HG03196 (cell line): ENCODE measurements at regions not wholly inside any gene's neighbourhood (a gene's known extent, or its start where the extent isn't known, plus 50 kb on each side); places are given as distances from the start of the nearest gene placed in this dataset.
A peak's percentile ranks its signal among the peaks of the same experiment; 100 is the strongest.

Experiments
- ATAC-seq: cut with Tn5 transposase; IDR thresholded peaks from one replicate; pipeline ENCODE4 v1.9.1; 2021; ENCODE audit not compliant: unreplicated experiment

DNA sequence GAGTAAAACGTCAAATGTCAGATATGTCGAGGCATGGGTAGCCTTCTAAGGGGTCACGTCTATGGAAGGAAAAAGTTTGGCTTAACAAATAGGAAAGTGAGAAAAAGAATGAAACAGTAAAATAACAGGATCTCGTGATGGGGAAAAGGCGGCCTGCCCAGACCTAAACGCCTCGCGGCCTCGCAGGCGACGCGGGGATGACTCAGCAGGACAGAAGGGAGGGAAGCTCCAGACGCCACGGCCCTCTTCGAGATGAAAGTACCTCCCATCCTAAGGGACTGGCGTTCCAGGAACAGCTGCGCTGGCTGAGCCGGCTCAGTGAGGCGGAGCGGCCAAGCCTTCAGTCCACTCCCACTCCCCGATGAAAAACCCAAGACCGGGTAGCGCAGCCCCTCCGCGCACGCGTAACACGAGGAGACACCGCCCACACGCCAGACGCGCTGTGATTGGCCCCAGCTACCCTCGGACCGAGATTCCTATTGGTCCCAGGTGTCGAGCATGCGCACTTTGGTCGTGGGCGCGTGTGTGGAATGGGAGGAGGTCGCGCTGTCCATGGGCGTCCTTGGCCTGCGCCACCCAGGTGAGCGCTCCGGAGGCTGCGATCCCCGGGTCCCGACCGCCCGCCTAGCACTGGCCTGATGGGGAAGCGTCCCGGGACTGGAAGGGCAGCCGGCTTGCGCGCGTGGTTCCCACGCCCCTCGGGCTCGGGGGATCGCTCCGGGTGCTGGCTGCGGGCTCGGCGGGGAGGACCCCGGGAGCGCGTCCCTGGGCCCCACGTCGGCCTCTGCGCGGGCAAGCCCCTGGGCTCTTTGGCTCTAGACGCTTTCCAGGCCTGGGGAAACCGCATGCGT is 588.5 kb downstream of the MTRR start:
- peak; percentile 96 for ATAC-seq

DNA sequence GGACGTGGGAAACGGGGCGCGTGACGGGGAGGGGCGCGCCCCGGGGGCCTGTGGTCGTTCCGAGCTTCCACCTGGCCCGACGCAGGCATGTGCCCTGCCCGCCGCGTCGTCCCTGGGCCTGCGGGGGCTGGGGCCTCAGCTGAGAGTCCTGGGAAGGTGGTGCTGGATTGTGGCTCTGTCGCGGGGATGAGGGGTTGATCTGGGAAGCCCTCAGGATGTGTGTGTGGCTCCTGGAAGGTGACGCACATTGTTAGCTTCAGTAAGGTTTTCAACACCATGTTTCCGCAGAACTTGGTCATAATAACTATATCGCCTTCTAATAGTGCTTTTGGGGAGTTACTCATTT is 589.1 kb downstream of the MTRR start:
- ATAC-seq = peak; percentile 13

DNA sequence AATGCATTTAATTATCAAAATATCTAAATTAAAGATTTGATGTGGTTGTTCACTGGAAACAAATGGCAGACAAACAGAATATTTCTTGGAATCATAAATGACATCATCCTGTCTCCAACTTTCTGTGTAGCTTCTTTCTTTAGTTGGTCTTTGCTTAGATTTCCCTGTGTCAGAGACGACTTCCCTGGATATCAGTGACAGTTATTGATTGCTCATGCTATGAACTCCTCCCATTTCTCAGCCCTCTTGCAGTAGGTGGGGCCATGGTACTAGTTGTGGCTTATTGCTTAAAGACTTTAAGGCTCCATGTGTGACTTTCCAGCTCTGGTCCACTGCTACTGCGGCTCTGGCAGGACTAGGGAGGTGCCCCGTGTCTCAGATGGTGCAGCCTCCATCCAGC is 592.6 kb downstream of the MTRR start:
- no peak for ATAC-seq

DNA sequence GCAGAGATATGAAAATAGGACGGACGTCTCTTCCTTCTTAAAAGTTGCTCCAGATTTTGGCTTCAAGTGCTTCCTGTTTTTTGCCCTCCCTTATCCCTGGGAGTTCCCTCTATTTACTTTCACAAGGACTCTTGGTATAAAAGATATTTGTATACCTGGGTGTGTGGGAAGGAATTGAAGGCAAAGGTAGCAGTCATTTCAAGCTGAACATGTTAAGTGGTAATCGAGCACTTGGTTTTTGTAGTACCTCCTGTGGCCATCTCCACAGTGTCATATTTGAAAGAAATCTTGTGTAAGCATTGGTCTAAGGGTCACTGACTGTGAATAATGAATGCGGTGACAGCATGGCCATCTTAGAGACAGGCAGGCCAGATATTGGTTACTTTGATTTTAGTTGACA is 593.6 kb downstream of the MTRR start:
- no peak for ATAC-seq

DNA sequence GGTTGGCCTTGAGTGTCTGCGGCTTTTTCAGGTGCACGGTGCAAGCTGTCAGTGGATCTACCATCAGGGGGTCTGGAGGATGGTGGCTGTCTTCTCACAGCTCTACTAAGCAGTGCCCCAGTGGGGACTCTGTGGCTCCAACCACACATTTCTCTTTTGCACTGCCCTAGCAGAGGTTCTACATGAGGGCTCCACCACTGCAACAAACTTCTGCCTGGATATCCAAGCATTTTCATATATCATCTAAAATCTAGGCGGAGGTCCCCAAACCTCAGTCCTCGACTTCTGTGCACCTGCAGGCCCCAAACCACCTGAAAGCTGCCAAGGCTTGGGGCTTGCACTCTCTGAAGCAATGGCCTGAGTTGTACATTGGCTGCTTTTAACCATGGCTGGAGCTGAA is 601.5 kb downstream of the MTRR start:
- no peak for ATAC-seq

DNA sequence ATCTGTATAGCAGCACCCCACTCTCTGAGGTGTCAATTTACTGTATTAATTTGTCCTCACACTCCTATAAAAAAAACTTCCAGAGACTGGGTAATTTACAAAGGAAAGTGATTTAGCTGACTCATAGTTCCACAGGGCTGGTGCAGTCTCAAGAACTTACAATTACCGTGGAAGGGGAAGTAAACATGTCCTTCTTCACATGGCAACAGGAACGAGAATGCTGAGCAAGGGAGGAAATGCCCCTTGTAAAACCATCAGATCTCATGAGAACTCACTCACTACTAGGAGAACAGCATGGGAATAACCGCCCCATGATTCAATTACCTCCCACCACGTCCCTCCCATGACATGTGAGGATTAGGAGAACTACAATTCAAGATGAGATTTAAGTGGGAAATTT is 602.6 kb downstream of the MTRR start:
- ATAC-seq = no peak

DNA sequence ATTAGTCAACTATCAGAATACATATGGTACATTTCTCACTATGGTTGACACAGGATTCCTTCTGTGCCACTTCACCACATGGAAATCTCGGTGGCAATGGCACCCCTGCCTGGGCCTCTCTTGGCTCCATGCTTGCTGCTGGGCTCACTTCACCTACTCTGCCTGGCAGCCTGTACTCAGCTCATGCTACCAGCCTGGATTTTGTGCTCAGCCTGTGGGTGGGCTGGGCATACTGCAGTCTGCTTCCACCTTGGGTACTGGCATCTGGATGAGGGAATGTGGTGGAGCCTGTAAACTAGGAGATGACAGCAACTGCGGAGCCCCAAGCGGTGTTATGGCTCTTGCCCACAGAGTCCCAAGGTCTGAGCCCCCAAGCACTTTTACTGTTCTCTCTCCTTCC is 604.1 kb downstream of the MTRR start:
- no peak for ATAC-seq

DNA sequence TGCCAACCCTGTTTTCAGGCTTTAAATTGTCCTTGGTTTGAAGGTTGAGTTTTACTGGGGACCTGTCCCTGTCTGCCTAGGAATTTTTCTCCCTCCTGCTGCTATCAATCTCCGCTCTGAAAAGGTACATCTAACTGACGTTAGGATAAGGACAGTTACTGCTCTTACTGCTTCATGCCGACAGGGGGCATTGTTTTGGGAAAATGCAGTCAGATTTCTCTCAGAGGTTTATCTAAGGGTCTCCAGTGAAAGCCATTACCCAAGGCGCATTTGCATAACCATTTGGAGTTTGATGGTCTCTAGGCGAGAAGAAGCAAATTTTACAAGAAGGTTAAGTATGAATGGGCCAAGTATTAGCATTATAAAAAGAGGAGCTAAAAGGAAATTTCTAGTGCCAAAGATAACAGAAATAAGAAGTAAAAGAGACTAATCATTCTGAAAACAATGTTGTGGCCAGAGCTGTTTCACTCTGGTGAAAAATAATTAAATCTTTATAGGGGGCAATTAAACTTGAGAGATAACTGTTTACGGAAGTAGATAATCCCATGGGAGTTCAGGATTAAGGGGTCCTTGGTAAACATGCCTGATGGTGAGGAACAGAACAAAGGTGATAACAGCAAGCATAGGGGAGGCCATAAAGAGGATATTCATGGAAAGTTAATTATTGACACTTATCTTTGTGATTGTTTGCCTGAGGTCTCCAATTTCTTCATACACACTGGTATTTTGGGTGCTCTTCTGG is 605.0 kb downstream of the MTRR start:
- no peak for ATAC-seq

DNA sequence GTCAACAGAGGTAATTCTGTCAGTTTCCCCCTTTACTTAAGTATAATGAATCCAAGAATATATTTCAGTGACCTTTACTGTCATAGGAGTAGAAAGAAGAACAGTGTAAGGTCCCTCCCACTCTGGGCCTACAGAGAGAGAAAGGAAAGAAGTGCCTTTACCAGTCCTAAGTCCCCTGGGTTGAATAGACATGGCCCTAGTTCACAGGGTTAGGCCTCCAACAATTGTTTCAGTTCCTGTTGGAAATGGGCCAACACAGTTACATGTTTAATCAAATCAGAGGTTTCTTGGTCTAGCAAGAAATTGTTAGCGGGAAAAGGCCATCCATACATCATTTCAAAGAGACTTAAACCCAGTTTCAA is 605.6 kb downstream of the MTRR start:
- no peak for ATAC-seq

DNA sequence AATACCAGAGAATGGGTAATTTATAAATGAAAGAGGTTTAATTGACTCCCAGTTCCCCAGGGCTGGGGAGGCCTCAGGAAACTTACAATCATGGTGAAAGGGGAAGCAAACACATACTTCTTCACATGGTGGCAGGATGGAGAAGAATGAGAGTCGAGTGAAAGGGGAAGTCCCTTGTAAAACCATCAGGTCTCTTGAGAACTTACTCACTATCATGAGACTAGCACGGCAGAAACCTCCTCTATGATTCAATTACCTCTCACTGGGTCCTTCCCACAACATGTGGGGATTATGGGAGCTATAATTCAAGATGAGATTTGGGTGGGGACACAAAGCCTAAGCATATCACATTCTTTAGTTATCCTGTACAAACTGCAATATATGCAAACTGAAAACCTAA is 609.4 kb downstream of the MTRR start:
- no peak for ATAC-seq

DNA sequence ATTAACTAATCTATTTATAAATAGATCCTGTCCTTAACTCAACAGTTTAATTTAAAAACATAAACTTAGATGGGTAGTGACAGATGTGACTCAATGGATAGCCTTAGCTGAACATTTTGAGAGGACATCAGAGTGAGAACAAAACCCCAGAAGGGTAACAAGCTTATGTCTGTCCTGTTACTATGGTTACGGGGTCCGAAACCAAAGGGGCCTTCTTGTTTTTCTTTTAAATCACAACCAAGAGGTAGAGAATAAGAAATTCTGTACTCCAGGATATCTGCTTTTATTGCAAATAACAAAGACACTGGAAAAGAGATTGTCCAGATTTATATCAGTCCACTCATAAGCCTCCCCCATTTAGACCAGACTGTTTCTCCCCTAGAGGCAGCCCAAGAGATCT is 612.1 kb downstream of the MTRR start:
- ATAC-seq = no peak

DNA sequence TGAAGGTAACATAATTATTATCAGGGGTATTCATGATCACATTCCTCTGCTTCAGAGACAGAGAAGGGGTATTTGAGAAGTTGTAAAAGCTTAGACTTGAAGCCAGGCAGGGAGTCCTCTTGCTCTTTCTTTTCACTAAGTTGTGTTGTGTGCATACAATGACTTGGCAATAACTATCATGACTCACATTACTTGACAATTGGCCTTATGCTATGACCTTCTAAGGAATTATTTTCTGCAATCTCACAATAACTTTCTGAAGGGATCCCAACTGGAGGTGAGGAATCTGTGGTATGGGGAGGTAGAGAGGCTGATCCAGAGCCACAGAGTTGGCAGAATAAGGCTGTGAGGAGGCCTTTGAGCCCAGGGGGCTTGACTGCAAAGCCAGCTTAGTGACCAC is 622.3 kb downstream of the MTRR start:
- no peak for ATAC-seq

DNA sequence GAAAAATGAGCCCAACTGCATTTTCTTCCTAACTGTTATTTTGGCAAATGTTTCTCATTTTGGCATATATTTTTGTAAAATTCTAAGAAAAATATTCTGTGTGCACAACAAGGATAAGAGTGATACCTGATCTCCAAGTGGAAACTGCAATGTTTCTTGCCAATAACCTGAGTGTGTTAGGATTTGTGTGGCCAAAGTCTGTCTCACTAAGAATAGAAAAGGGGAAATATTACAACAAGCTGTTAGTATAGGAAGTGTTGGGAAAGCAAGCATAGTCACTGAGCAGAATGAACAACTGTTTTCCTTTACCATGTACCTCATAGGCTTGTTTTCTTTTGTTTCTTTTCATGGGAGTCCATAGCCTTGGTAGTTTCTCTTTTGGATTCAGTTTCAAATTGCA is 624.2 kb downstream of the MTRR start:
- no peak for ATAC-seq

DNA sequence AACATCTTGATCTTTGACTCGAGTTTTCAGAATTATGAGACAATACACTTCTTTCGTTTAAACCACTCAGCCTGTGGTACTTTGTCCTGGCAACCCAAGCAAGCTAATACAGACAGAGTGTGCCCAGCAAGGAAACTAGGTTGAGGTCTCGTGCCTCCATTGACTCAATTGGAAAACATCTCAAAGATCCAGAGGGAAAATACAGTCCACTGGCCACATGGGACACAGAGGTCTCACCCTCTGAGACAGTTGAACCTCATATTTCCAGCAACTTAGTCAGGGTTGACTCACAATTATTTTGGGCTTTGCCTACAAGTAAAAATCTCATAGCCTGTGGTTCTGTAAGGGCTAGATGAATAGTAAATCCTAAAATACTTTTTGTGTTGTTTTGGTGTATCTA is 631.5 kb downstream of the MTRR start:
- ATAC-seq = no peak

DNA sequence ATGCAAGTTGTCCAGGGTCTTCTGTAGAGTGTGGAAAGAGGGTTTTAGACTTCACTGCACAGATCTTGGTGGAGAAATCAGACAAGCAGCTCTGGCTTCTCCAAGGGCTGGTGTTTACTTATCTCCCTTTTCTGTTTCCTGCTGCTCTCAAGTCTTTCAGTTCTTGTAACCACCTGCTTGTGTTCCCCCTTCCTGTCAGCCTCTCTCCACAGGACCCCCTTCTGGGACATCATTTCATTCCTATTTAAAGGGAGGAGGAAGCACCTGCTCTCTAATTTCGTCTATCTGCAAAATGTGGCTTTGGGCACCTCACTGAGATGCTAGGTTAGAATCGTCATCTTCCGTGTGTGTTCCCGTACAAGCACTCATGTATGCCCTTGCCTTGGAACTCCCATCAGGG is 636.2 kb downstream of the MTRR start:
- no peak for ATAC-seq

DNA sequence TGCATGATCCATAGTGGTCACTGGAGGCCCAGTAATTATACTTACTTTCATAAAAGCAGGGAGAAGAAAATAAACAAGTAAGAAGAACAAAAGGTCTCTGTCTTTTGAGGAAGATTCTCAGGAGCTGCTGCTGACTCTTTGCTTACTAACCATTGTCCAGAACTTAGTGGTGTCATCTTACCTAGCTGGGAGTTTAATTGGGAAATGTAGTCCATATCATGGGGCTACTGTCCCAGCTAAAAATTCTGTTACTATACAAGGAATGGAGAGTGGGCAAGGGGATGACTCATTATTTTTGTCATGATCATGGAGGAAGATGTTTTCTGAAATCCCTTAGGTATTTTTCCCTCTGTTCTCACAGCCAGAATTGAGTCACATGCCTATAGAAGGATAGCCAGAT is 639.3 kb downstream of the MTRR start:
- no peak for ATAC-seq

DNA sequence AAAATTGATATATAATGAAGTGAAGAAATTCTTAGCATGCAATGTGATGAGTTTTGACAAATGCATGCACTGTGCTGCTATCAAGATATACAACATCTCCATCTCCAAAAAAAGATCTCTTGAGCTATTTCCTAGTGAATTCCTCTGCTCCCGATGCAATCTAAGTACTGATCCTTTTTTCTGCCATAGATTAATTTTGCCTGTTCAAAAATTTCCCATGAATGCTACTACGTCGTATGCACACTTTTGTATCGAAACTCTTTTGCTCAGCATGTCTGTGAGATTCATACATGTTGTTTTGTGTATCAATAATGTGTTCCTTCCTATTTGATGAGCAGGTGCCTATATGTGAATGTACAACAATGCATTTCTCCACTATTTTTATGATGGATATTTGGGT is 647.4 kb downstream of the MTRR start:
- no peak for ATAC-seq

DNA sequence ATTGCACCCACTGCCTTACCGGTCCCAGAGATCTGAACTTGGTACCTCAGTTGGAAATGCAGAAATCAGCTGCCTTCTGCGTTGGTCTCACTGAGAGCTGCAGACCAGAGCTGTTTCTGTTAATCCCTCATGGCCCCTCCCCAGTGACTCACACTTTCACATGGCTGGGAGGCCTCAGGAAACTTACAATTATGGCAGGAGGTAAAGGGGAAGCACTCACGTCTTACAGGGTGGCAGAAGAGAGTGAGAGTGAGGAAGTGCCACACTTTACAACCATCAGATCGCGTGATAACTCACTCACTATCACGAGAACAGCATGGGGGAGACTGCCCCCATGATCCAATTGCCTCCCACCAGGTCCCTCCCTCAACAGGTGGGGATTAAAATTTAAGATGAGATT is 648.5 kb downstream of the MTRR start:
- ATAC-seq = no peak

DNA sequence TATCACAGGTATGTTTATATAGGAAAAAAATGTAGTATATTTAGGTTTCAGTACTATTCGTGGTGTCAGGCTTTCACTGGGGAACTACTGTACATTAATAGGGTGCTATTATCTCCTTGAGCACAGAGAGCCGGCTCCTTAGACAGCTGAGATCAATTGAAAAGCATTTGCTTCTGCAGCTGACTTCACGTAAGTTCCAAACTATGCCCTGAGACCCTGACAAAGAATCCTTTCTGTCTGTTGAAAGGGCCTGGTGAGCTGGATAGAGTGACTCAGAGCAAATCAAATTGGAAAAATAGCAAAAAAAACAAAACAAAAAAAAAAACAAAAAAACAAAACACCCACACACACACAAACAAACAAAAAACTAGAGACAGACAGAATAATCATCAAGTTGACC is 652.0 kb downstream of the MTRR start:
- no peak for ATAC-seq

DNA sequence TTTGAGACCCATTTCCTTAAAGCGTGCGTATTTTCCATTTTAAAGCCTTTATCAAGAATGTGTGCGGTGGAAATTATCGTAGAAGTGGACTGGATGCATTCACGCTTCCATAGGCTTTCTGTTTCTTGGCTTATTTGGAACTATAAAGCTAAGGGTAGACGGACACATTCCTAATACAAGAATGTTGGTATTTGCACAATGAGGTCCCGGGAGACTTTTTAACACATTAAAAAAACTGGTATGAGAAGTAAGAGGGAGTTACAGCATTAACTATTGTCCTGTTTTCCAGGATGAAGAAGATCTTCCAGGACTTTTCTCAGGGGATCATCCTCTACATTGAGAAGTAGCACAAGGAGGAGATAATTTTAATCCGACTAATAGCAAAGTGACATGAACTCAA is 653.0 kb downstream of the MTRR start:
- no peak for ATAC-seq

DNA sequence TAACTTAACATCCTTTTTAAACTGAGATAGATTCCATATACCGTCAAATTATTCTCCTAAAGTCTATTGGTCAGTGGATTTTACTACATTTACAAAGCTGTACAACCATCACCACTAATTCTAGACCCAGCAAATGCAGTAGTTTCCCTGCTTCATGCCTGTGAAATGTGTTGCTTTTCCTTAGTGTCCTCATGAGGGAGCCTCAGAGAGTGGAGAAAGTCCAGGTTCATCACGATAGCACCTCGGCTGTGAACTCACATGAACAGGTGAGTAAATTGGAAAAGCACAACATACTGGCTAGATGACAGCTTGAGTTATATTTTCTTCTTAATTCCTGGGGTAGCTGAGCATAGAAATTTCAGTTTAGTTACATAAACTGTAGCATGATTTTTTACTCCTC is 653.7 kb downstream of the MTRR start:
- ATAC-seq = no peak

DNA sequence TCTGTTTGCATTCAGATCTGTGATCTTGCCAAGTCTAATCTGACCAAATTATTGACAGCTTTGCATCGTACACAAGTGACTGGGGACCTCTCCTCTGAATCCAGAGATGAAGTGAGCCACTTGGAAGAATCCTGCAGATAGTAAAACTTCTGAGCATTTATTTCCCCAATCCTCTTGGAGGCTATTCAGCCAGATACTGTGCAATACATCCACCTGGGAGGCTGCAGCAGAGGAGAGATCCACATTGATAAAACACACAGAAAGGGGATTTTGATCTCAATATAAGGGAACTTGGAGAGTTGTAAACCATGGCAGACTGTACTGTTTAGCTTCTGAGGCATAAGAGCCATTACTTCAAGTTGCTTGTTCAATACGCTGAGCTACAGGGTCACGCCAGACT is 654.6 kb downstream of the MTRR start:
- no peak for ATAC-seq

DNA sequence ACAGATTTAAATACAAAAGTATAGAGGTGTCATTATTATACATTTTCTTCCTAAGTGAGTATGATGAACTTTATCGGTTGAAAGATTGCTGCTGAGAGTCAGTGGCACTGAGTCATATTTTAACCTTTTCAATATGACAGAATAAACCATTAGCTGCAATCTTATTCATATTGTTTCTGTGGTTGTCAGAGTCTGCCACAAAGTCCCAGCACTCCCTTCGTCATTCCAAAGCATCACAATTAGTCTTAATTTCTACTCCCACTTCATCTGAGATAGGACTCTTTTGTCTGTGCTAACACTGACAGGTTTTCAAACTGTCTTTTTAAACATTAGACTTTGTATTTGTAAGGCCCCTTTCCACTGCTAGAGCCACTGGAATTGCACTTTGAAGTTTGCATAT is 656.9 kb downstream of the MTRR start:
- no peak for ATAC-seq
